Uterus (tissue), 2 donors: ENCODE measurements at regions not wholly inside any gene's neighbourhood (a gene's known extent, or its start where the extent isn't known, plus 50 kb on each side); places are given as distances from the start of the nearest gene placed in this dataset.

ENCODE experiments used
- POLR2A ChIP-seq, 2 donors: fragments of 450-650 bp; IDR thresholded peaks; one replicate each; pipeline ENCODE4 v1.6.1; 2016; ENCODE audit warnings: antibody characterized with exemption in 2 of 2, mild to moderate bottlenecking in 1 of 2, moderate library complexity in 1 of 2
- TF ChIP-seq, protein P1 (sequence below), 4 experiments: fragments of 200-600 bp in 2 of 4; fragments of 450-650 bp in 2 of 4; sonication (generic) in 2 of 4; IDR thresholded peaks; one replicate each; pipeline ENCODE4 v1.5.1; 2016 to 2019; ENCODE audit warnings: antibody characterized with exemption in 4 of 4, mild to moderate bottlenecking in 2 of 4, moderate library complexity in 1 of 4

- TF ChIP-seq, protein P1, sequence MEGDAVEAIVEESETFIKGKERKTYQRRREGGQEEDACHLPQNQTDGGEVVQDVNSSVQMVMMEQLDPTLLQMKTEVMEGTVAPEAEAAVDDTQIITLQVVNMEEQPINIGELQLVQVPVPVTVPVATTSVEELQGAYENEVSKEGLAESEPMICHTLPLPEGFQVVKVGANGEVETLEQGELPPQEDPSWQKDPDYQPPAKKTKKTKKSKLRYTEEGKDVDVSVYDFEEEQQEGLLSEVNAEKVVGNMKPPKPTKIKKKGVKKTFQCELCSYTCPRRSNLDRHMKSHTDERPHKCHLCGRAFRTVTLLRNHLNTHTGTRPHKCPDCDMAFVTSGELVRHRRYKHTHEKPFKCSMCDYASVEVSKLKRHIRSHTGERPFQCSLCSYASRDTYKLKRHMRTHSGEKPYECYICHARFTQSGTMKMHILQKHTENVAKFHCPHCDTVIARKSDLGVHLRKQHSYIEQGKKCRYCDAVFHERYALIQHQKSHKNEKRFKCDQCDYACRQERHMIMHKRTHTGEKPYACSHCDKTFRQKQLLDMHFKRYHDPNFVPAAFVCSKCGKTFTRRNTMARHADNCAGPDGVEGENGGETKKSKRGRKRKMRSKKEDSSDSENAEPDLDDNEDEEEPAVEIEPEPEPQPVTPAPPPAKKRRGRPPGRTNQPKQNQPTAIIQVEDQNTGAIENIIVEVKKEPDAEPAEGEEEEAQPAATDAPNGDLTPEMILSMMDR (IDR thresholded peaks at IDR 0.05) = no peak
- TF ChIP-seq POLR2A (IDR thresholded peaks at IDR 0.05) = no peak
Observed at GRCh38 chr11:121965330-121965729, 150.7 kb downstream of the BLID start.
